Activated naive CD8-positive, alpha-beta T cell treated with anti-CD3 and anti-CD28 coated beads, Interleukin-2, amount 50 U/mL, for 24 hours (primary cell): ENCODE measurements at regions not wholly inside any gene's neighbourhood (a gene's known extent, or its start where the extent isn't known, plus 50 kb on each side); places are given as distances from the start of the nearest gene placed in this dataset.
A peak's percentile ranks its signal among the peaks of the same experiment; 100 is the strongest.
"Not testable (repeated sequence)": the region's sequence is repeated elsewhere in the genome, so short reads cannot be mapped to it uniquely, and the experiment has no call there.

Source experiments
- ATAC-seq: fragments of 150-1000 bp; cut with Tn5 transposase; one replicate; pipeline ENCODE4 v1.10.0; 2021
- DNase-seq: peaks from one replicate; pipeline ENCODE4 v3.0.0; 2021
- H3K27ac Mint-ChIP-seq: one replicate; pipeline ENCODE4 v1.8.0; 2021; ENCODE audit warnings: mild to moderate bottlenecking, mixed read lengths
- H3K27me3 Mint-ChIP-seq: one replicate; pipeline ENCODE4 v1.8.0; 2021; ENCODE audit warnings: mixed read lengths
- H3K36me3 Mint-ChIP-seq: one replicate; pipeline ENCODE4 v1.8.0; 2021; ENCODE audit warnings: low read depth, mixed read lengths
- H3K4me1 Mint-ChIP-seq: one replicate; pipeline ENCODE4 v1.8.0; 2021; ENCODE audit warnings: mixed read lengths
- H3K4me3 Mint-ChIP-seq: one replicate; pipeline ENCODE4 v1.8.0; 2021; ENCODE audit warnings: mild to moderate bottlenecking, moderate library complexity, mixed read lengths
- H3K9me3 Mint-ChIP-seq: one replicate; pipeline ENCODE4 v1.8.0; 2021; ENCODE audit warnings: mixed read lengths

DNA sequence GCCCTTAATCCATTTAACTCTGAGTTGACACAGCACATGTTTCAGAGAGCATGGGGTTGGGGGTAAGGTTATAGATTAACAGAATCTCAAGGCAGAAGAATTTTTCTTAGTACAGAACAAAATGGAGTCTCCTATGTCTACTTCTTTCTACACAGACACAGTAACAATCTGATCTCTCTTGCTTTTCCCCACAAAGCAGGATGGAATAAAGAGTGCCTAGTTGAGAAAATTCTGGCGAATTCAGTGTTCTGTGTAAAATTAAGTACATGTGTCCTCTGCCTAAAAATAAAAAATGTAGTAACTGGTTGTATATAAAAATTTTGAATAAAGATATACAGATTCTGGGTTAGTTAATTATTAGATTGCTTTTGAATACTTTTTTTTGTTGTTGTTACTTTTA, 290.0 kb downstream of the ALDH8A1 start:
- ATAC-seq, H3K36me3 Mint-ChIP-seq, H3K4me1 Mint-ChIP-seq, H3K9me3 Mint-ChIP-seq, H3K27ac Mint-ChIP-seq, DNase-seq, H3K4me3 Mint-ChIP-seq, H3K27me3 Mint-ChIP-seq: not testable (repeated sequence)

- ATAC-seq, result no peak
- no peaks in the 10 kb centered on the region for H3K36me3 Mint-ChIP-seq
- no peak overlapping the region for H3K27ac Mint-ChIP-seq
- H3K4me3 Mint-ChIP-seq, result no peak overlapping the region
- H3K4me1 Mint-ChIP-seq, result no peaks in the 10 kb centered on the region
- DNase-seq, result no peak
- no peaks in the 10 kb centered on the region for H3K27me3 Mint-ChIP-seq
- no peaks in the 10 kb centered on the region for H3K9me3 Mint-ChIP-seq
Measured at GRCh38 chr6:134658596-134658995, 291.3 kb downstream of the ALDH8A1 start.

DNA sequence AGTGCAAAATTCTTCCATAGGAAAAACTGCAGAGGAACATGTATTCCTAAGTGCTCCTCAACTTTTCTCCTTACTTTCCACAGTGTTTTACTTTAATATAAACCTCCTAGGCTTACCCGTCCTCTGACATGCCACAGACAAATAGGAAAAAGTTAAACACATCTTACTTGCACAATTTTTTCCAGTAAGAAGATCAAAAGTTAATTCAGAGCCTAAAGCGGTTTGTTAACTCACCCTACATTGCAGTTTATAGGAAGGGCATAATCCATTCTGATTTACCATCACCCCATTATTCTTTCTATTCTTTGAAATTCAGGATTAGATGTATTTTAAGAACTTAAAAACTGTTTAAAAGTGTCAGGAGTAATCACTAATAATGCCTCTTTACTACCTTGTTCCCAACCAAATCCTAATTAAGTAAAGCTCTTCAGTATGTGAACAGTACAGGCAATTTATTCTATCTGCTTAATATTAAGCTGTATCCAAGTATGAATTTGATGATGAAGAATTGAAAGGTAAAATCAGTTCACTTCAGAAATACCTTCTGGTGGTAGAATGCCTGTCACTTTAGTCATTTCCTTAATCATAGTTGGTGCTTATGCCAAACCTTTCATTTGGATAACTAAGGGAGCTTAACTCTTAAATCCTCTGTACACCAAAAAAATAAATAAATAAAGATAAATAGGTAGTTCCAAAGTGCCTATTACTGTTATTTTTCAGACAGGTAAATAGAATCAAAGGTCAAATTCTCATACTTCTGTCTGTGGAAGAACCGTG, 292.0 kb downstream of the ALDH8A1 start:
- ATAC-seq (no peak), DNase-seq (no peak)
- Mint-ChIP-seq H3K9me3 (no peaks in the 10 kb centered on the region), H3K4me3 (no peak overlapping the region), H3K27ac (no peak overlapping the region), H3K36me3 (no peaks in the 10 kb centered on the region), H3K27me3 (no peaks in the 10 kb centered on the region), H3K4me1 (no peaks in the 10 kb centered on the region)

DNA sequence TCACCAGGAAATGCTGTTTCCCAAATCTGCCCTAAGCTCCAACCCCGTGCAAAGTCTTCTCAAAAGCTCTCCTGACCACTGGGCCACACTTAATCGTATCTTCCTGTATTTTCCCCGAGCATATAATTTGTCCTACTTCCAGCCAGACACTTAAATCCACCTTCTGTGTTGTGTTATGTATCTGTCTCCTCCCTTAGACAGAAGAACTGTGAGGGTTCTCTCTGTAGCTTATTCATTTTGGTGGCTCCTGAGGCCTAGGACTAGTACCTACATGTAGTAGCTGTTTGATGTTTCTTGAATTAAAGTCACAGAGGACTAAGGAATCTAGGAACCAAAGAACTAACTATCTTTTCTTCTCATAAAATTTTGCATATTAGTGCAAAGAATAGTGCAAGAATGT, 292.6 kb downstream of the ALDH8A1 start:
- no peak overlapping the region for H3K27ac Mint-ChIP-seq

GRCh38 chr6:134654751-134655150, 295.1 kb downstream of the ALDH8A1 start:
- Mint-ChIP-seq H3K27me3 (no peaks in the 10 kb centered on the region), H3K27ac (no peak overlapping the region), H3K9me3 (no peaks in the 10 kb centered on the region), H3K4me1 (no peaks in the 10 kb centered on the region), H3K4me3 (no peak overlapping the region), H3K36me3 (no peaks in the 10 kb centered on the region)
- DNase-seq (no peak), ATAC-seq (no peak)

More for the DNA sequence above, 292.6 kb downstream of the ALDH8A1 start:
- Mint-ChIP-seq H3K9me3 (no peaks in the 10 kb centered on the region), H3K27me3 (no peaks in the 10 kb centered on the region), H3K4me3 (no peak overlapping the region), H3K4me1 (no peaks in the 10 kb centered on the region), H3K36me3 (no peaks in the 10 kb centered on the region)
- no peak for DNase-seq
- no peak for ATAC-seq

GRCh38 chr6:134651519-134651918, 298.4 kb downstream of the ALDH8A1 start:
- H3K4me1 Mint-ChIP-seq, result no peaks in the 10 kb centered on the region
- H3K9me3 Mint-ChIP-seq, result no peaks in the 10 kb centered on the region
- H3K4me3 Mint-ChIP-seq, result no peak overlapping the region
- DNase-seq (no peak), ATAC-seq (no peak)
- no peak overlapping the region for H3K27ac Mint-ChIP-seq
- H3K36me3 Mint-ChIP-seq, result no peaks in the 10 kb centered on the region
- no peaks in the 10 kb centered on the region for H3K27me3 Mint-ChIP-seq

DNA sequence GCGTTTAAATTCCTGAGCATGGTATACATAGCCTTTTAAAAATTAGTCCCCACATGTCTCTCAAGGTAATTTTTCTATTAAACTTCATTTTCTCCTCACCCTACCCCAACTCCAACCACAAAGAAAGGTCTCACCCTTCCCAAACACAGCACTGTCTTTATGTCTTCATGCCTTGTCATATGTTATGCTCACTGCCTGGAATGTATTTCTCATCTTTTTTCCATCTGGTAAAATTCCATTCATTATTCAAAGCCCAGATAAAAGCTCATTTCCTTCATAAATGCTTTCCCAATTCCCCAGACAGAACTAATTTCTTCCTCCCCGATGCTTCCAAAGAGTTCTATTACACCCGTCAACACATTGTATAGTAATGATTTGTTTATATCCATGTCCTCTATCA, 302.0 kb downstream of the ALDH8A1 start:
- Mint-ChIP-seq H3K27ac (no peak overlapping the region), H3K4me3 (no peak overlapping the region), H3K27me3 (no peaks in the 10 kb centered on the region), H3K9me3 (no peaks in the 10 kb centered on the region), H3K36me3 (no peaks in the 10 kb centered on the region), H3K4me1 (no peaks in the 10 kb centered on the region)
- no peak for ATAC-seq
- DNase-seq, result no peak

DNA sequence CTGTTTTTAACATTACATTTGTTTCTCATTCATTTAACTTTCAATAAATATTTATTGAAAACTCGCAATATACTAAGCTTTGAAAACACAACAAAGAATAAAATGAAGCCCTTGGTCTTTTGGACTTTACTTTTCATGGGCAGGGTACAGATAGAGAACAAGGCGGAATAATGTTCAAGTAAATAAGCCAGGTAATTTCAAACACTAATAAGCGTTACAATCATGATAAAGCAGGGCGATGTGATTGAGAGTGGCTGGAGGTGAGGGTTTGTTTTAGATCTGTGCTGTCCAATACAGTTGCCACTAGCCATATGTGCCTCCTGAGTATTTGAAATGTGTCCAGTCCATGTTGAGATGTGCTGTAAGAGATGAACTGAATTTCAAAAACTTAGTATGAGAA, 307.1 kb downstream of the ALDH8A1 start:
- no peaks in the 10 kb centered on the region for H3K9me3 Mint-ChIP-seq
- H3K27ac Mint-ChIP-seq, result no peak overlapping the region
- DNase-seq (no peak), ATAC-seq (no peak)
- no peaks in the 10 kb centered on the region for H3K27me3 Mint-ChIP-seq
- peaks cover 9% of the 10 kb centered on the region for H3K4me1 Mint-ChIP-seq
- H3K4me3 Mint-ChIP-seq, result no peak overlapping the region
- no peaks in the 10 kb centered on the region for H3K36me3 Mint-ChIP-seq

GRCh38 chr6:134642279-134642678, 307.6 kb downstream of the ALDH8A1 start:
- no peak for DNase-seq

DNA sequence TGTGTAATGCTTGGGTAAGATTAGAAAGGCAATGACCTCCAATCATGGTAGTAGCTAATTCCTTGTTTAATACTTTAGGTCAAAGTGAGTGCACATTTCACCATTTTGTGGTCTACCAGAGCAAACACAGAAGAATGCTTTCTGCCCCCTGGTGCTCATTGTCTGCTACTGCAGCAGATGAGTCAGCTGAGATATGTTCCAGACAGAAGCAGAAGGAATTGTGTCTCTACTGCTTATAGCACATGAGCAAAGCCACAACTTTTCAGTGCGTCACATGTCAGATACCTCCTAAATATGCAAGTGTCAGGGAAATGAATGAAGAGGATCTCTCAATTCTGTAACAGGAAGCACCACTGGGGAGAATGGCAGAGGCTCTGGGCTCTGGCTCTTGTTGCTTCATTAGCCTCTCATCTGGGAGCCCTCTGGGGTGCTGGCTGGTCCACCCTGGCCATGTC, 308.9 kb downstream of the ALDH8A1 start:
- ATAC-seq (peak; percentile 81), DNase-seq (peak; percentile 73)
- Mint-ChIP-seq H3K9me3 (no peaks in the 10 kb centered on the region), H3K36me3 (no peaks in the 10 kb centered on the region), H3K27ac (no peak overlapping the region), H3K4me3 (no peak overlapping the region), H3K4me1 (peaks cover 16% of the 10 kb centered on the region), H3K27me3 (no peaks in the 10 kb centered on the region)

More at GRCh38 chr6:134642279-134642678, 307.6 kb downstream of the ALDH8A1 start:
- H3K36me3 Mint-ChIP-seq, result no peaks in the 10 kb centered on the region
- H3K9me3 Mint-ChIP-seq, result no peaks in the 10 kb centered on the region
- no peak overlapping the region for H3K27ac Mint-ChIP-seq
- ATAC-seq, result no peak
- peaks cover 9% of the 10 kb centered on the region for H3K4me1 Mint-ChIP-seq
- no peak overlapping the region for H3K4me3 Mint-ChIP-seq
- no peaks in the 10 kb centered on the region for H3K27me3 Mint-ChIP-seq

GRCh38 chr6:134640229-134640628, 309.7 kb downstream of the ALDH8A1 start:
- no peaks in the 10 kb centered on the region for H3K9me3 Mint-ChIP-seq
- H3K27me3 Mint-ChIP-seq, result no peaks in the 10 kb centered on the region
- DNase-seq, result no peak
- no peak overlapping the region for H3K4me3 Mint-ChIP-seq
- no peak overlapping the region for H3K27ac Mint-ChIP-seq
- peak; percentile 21 for ATAC-seq
- peaks cover 16% of the 10 kb centered on the region for H3K4me1 Mint-ChIP-seq
- no peaks in the 10 kb centered on the region for H3K36me3 Mint-ChIP-seq

DNA sequence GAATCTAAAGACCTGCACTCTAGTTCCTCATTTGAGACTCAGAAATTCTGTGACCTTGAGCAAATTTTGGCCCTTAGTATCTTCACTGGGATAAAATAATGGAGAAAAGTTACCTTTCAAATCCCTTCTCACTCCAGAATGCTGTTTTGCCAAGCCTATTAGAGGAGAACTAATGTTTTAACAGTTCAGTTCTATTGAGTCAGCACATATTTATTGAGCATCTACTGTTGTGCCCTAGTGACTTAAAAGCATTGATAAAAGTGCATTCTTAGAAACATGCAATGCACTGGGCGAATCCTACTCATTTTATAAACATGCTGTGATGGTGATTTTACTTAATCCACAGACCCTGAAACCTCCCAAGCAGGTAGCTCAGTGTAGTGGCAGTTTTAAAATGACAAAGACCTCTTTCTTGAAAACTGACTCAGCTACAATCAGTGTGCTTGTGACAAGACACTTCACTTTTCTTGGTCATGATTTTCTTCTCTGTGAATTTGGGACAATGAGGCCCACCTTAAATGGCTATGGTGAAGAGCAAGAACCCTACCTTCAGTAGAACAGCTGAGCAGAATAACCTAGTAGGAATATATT, 312.0 kb downstream of the ALDH8A1 start:
- ATAC-seq, result no peak
- no peak for DNase-seq
- Mint-ChIP-seq H3K27me3 (peaks cover under 1% of the 10 kb centered on the region), H3K36me3 (no peaks in the 10 kb centered on the region), H3K27ac (no peak overlapping the region), H3K4me1 (peaks cover 25% of the 10 kb centered on the region), H3K9me3 (no peaks in the 10 kb centered on the region), H3K4me3 (no peak overlapping the region)

GRCh38 chr6:134637282-134637681, 312.6 kb downstream of the ALDH8A1 start:
- no peak for DNase-seq
- Mint-ChIP-seq H3K9me3 (no peaks in the 10 kb centered on the region), H3K27ac (no peak overlapping the region), H3K27me3 (peaks cover 3% of the 10 kb centered on the region), H3K36me3 (no peaks in the 10 kb centered on the region), H3K4me3 (no peak overlapping the region), H3K4me1 (peaks cover 31% of the 10 kb centered on the region)
- no peak for ATAC-seq

- ATAC-seq (no peak), DNase-seq (peak; percentile 16)
- Mint-ChIP-seq H3K27me3 (peaks cover 5% of the 10 kb centered on the region), H3K9me3 (no peaks in the 10 kb centered on the region), H3K4me1 (peaks cover 35% of the 10 kb centered on the region), H3K36me3 (no peaks in the 10 kb centered on the region), H3K4me3 (no peak overlapping the region), H3K27ac (no peak overlapping the region)
Measured at GRCh38 chr6:134636186-134636799, 313.6 kb downstream of the ALDH8A1 start.

DNA sequence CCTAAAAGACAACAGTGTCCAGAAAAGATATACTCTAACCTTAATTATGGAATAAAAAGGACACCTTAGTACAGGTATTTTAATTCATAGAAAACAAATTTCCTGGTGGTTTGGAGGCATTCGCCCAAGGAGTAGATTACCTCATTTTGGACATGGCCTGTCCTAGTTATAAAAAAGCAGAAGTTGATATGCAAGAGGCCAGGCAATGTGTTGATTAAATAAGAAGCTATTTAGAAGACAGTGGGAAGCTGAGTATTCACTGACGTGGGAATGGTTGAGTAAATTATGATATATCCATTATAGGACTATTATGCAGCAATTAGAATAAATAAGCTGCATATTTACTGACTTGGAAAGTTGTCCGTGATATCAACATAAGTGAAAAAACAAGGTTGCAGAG, 314.9 kb downstream of the ALDH8A1 start:
- H3K36me3 Mint-ChIP-seq, result no peaks in the 10 kb centered on the region
- DNase-seq, result no peak
- peaks cover 5% of the 10 kb centered on the region for H3K27me3 Mint-ChIP-seq
- no peak overlapping the region for H3K27ac Mint-ChIP-seq
- H3K9me3 Mint-ChIP-seq, result no peaks in the 10 kb centered on the region
- H3K4me3 Mint-ChIP-seq, result no peak overlapping the region
- no peak for ATAC-seq
- peaks cover 28% of the 10 kb centered on the region for H3K4me1 Mint-ChIP-seq
